Osteocyte (in vitro differentiated cells): ENCODE measurements at regions not wholly inside any gene's neighbourhood (a gene's known extent, or its start where the extent isn't known, plus 50 kb on each side); places are given as distances from the start of the nearest gene placed in this dataset.

Experiments
- DNase-seq: peaks from one replicate; pipeline ENCODE4 v3.0.0; 2021; ENCODE audit warnings: mixed read lengths; ENCODE audit not compliant: unreplicated experiment; ENCODE audit errors: extremely low spot score
- H3K27ac Mint-ChIP-seq: one replicate; pipeline ENCODE4 v1.8.0; 2021; ENCODE audit warnings: mild to moderate bottlenecking, mixed read lengths; ENCODE audit not compliant: unreplicated experiment
- H3K27me3 Mint-ChIP-seq: one replicate; pipeline ENCODE4 v1.8.0; 2021; ENCODE audit warnings: mixed read lengths; ENCODE audit not compliant: unreplicated experiment
- H3K36me3 Mint-ChIP-seq: one replicate; pipeline ENCODE4 v1.8.0; 2021; ENCODE audit warnings: mixed read lengths; ENCODE audit not compliant: unreplicated experiment
- H3K4me1 Mint-ChIP-seq: one replicate; pipeline ENCODE4 v1.8.0; 2021; ENCODE audit warnings: mixed read lengths; ENCODE audit not compliant: unreplicated experiment
- H3K4me3 Mint-ChIP-seq: one replicate; pipeline ENCODE4 v1.8.0; 2021; ENCODE audit warnings: mild to moderate bottlenecking, moderate library complexity, mixed read lengths; ENCODE audit not compliant: unreplicated experiment
- H3K9me3 Mint-ChIP-seq: one replicate; pipeline ENCODE4 v1.8.0; 2021; ENCODE audit warnings: mixed read lengths; ENCODE audit not compliant: unreplicated experiment
- CTCF ChIP-seq: fragments of 200-600 bp; sonication (generic); IDR thresholded peaks from 2 replicates; pipeline ENCODE4 v1.5.0; 2021; ENCODE audit warnings: antibody characterized with exemption, mild to moderate bottlenecking, moderate library complexity

DNA sequence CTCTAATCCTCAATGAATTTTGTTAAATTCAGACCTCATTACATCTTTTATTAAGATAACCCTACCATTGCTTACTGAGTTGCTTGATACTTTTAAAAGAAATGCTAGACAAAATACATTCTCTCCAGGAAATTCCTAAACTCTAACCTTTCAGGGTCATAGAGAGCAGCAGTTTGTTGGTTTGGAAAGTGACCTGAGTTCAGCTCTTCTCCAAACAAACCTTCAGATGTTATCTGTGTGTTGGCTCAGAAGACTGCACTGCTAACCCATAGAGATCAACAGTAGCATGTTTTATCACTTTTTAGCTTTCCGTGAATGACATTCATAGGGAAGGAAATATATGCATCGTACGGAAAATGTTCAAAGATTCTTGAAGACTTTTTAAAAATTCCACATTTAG lies 101.8 kb upstream of the VEGFC start:
- Mint-ChIP-seq H3K4me3 (no peak overlapping the region), H3K4me1 (peaks cover 4% of the 10 kb centered on the region), H3K36me3 (no peaks in the 10 kb centered on the region), H3K27ac (no peak overlapping the region), H3K27me3 (no peaks in the 10 kb centered on the region), H3K9me3 (no peaks in the 10 kb centered on the region)
- DNase-seq, result no peak
- TF ChIP-seq CTCF, result no peak

GRCh38 chr4:176896211-176896610 lies 103.5 kb upstream of the VEGFC start:
- DNase-seq, result no peak
- no peak overlapping the region for H3K4me3 Mint-ChIP-seq
- peak; percentile 14 for TF ChIP-seq CTCF
- no peaks in the 10 kb centered on the region for H3K27me3 Mint-ChIP-seq
- no peaks in the 10 kb centered on the region for H3K36me3 Mint-ChIP-seq
- H3K9me3 Mint-ChIP-seq, result no peaks in the 10 kb centered on the region
- H3K27ac Mint-ChIP-seq, result no peak overlapping the region
- peaks cover 15% of the 10 kb centered on the region for H3K4me1 Mint-ChIP-seq

DNA sequence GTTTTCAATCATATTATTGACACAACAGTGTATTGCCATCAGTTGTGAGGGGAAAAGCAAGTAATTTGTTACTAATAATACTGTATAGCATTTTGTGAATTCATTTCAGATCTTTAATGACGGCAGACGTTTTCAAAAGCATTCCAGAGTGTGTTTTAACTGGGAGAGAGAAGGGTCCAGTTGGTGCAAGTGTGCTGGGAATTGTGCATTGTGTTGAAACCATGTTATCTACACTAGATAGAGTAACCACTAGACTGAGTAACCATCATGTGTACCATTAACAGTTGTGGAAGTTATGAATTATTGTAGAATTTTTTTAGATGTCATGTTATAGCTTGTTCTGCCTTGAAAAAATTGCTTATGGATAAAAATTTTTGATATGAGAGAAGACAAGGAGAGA lies 104.5 kb upstream of the VEGFC start:
- Mint-ChIP-seq H3K36me3 (no peaks in the 10 kb centered on the region), H3K4me3 (no peak overlapping the region), H3K4me1 (peaks cover 24% of the 10 kb centered on the region), H3K27me3 (no peaks in the 10 kb centered on the region), H3K9me3 (no peaks in the 10 kb centered on the region), H3K27ac (no peak overlapping the region)
- no peak for DNase-seq
- no peak for TF ChIP-seq CTCF

DNA sequence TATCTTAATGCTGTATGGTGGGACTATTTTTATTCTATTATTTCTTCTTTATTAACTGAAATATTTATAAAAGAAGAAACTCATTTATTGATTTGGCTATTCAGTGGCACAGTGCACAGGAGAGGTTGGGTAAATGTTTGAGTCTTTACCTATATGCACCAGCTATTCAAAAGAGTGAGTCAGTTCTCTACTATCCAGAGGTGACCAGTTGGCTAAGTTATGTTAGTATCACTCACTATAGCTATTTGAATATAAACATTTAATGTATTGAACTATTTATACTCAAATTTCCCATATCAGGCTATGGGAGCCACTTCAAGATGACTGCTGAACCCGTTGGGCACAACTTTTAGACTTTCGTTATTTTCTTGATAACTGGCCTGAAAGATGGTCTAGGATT lies 106.1 kb upstream of the VEGFC start:
- no peaks in the 10 kb centered on the region for H3K9me3 Mint-ChIP-seq
- no peak for DNase-seq
- H3K27ac Mint-ChIP-seq, result no peak overlapping the region
- no peak for TF ChIP-seq CTCF
- H3K4me3 Mint-ChIP-seq, result no peak overlapping the region
- no peaks in the 10 kb centered on the region for H3K27me3 Mint-ChIP-seq
- H3K36me3 Mint-ChIP-seq, result no peaks in the 10 kb centered on the region
- peaks cover 38% of the 10 kb centered on the region for H3K4me1 Mint-ChIP-seq

DNA sequence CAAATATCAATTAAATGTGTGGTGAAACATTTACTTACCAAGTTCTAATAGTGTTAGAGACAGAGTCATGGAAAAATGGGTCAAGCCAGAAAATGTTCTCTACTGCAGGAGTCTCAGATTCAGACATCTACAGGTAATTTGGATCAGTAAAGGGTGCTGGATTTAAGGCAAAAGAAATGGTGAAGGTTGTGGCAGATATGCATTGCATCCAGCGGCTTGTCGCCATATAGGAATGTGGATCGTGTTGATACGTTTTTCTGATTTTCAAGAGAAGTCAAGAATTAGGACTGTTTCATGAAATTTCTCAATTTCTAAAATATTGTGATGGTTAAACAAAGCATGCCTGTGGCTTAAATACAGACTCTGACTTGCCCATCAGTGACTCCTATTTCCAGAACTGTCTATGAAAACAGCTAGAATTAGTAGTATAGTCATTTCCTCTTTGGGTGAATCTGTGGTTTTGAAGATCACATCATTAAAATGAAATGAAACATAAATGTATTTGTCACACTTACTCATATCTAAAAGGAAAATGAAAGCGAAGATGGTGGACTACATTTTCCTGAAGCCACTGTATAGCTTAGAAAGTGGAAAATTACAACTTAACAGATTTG lies 110.1 kb upstream of the VEGFC start:
- Mint-ChIP-seq H3K27ac (peak overlapping the region; percentile 90), H3K27me3 (no peaks in the 10 kb centered on the region), H3K9me3 (no peaks in the 10 kb centered on the region), H3K4me3 (peak overlapping the region; percentile 51), H3K36me3 (no peaks in the 10 kb centered on the region), H3K4me1 (peaks cover 46% of the 10 kb centered on the region)
- DNase-seq, result no peak
- TF ChIP-seq CTCF, result no peak
